Activated gamma-delta T cell treated with Interleukin-2 at 50 U/mL for 16 hours (primary cell): ENCODE measurements at regions not wholly inside any gene's neighbourhood (a gene's known extent, or its start where the extent isn't known, plus 50 kb on each side); places are given as distances from the start of the nearest gene placed in this dataset.
"Not testable (repeated sequence)": the region's sequence is repeated elsewhere in the genome, so short reads cannot be mapped to it uniquely, and the experiment has no call there.

Experiments
- DNase-seq: peaks from one replicate; pipeline ENCODE4 v3.0.0-alpha.2; 2020

- DNase-seq: no peak
Observed at GRCh38 chr11:135009125-135009524, 597.1 kb upstream of the B3GAT1 start.

DNA sequence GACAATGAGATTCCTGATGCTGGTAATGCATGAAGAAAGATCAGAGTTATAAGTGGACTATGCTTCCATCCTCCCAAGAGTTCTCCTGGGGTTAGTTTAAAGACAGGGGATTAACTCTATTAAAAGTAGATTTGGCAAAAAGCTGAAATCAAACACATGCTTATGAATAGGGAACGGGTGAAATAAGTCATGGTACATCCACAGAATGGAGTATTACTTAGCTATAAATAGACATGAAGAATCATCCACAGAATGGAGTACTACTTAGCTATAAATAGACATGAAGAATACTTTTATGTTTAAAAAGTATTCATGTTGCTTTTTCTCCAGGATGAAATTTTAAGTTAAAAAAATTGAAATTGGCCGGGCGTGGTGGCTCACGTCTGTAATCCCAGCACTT is 596.4 kb upstream of the B3GAT1 start:
- DNase-seq: no peak

DNA sequence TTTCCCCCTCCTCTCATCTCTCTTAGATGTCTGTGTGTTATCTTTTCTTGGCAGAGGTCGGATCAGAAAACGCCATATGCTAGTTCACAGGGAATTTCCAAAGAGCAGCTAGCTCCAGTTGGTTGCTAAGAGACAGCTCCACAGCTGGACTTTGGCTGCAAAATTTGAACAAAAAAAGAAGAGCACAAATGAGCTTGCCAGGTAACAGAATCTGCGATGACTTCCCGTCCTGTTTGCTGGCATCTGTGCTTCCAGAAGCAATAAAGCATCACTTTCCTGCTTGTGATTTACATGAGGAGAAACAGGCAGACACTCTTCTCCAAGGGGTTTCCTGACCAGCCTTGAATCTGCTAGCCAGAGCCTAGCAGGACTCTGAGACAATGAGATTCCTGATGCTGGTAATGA is 596.0 kb upstream of the B3GAT1 start:
- DNase-seq: no peak

GRCh38 chr11:135006800-135007199 is 594.8 kb upstream of the B3GAT1 start:
- DNase-seq: no peak

DNA sequence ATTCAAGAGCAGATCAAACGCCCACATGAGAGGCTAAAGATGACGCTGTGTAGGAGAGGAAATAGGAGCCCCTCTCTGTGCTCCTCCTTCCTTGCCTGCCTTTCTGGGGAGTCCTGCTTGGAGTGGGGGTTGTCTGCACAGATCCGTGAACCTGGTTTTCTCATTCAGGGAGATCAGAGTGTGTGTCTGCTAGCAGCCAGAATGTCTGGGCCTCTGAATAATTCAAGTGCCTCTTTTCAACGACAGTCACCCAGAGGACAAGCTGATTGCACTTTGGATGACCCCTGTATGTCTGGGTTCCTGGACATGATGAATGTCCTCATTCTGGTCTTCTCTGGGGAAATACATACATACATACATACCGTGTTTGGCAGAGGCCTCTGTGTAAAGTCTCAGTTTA is 592.5 kb upstream of the B3GAT1 start:
- no peak for DNase-seq

DNA sequence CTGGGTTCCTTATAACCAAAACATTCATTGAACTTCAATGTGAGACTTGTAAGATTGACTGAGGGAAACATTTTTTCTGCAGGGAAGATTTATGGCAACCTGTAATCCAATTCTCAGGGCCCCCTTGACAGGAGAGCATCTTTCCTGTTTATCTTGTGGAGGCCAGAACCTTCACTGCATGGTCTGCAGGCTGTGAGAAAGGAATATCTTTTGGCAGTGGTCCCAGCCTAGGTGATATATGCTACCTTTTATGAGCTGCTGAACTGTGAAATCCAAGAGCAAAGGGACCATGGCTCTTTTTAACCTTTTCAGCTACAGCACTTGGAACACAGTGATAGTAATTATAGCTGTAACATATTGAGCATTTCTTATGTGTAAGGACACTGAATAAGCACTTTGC is 590.2 kb upstream of the B3GAT1 start:
- no peak for DNase-seq

GRCh38 chr11:135001581-135001980 is 589.5 kb upstream of the B3GAT1 start:
- DNase-seq: no peak

DNA sequence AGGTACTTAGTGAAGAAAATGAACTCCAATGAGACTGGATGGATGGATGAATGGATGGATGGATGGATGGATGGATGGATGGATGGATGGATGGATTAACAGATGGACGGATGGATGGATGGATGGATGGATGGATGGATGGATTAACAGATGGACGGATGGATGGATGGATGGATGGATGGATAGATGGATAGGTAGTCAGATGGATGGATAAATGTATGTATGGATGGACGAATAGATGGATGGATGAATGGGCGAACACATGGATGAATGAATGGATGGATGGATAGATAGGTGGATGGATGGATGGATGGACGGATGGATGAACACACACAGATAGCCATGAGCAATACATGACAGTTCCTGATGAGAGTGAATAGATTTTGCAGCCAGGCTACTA is 589.0 kb upstream of the B3GAT1 start:
- not testable (repeated sequence) for DNase-seq

DNA sequence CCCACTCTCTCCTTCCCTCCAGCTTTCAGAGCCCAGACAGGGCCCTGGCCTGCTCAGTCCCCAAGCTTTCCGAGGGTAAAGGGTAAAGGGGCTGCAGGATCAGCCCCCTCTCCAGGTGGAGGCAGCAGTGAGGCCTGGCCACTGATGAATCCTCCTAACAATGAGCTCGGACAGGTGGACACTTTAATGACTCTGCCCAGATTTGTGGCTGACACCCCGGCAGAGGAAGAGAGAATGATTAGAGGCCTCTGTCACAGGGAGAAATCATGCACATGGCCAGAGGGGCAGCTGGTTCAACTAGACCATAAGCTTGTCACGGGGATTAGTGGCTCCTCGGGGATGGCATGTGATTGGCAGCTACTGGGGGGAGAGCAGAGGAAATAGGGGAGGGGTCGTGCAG is 587.5 kb upstream of the B3GAT1 start:
- no peak for DNase-seq

GRCh38 chr11:134997652-134998320 is 585.7 kb upstream of the B3GAT1 start:
- DNase-seq: no peak

- DNase-seq: no peak
Observed at GRCh38 chr11:134995741-134996140, 583.7 kb upstream of the B3GAT1 start.

DNA sequence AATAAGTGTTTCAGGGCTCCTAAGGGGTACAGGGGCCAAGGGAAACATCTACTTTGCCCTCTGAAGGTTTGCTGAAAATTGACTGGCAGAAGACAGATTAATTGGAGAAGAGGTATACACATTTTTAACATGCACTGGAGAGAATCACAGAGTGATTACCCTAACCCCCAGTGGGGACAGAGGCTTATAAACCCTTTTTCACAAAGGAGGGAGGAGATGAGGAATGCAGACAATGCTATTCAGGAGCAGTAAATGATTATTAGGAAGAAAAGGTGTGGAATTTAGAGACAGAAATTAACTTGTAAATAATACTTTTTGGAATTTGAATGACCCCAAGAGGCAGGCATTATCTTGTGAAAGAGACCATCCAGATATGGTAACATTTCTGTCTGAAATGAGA is 582.4 kb upstream of the B3GAT1 start:
- no peak for DNase-seq

DNA sequence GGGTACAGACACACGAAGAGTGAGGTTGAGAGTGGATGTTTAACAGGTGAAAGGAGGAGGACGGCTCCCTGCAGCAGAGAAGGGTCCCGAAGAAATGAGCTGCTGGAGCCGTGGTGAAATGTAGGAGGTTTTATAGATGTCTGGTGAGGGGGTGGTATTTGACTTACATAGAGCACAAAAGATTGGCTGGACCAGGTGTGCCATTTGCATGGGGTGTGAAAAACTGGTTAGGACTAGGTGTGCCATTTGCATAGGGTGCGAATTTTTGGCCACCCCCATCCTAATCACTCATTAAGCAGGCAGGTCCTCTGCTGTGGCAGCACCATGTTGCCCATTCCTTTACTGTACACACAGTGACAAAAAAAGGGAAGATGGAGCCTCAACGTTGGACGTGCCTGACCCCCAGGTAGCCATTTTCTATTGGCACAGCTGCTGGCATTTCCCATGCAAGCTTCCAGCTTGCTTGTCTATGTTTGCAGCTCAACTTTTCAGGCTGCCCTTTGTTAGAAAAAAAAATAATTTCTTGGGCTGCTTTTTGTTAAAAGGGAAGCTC is 581.7 kb upstream of the B3GAT1 start:
- no peak for DNase-seq

DNA sequence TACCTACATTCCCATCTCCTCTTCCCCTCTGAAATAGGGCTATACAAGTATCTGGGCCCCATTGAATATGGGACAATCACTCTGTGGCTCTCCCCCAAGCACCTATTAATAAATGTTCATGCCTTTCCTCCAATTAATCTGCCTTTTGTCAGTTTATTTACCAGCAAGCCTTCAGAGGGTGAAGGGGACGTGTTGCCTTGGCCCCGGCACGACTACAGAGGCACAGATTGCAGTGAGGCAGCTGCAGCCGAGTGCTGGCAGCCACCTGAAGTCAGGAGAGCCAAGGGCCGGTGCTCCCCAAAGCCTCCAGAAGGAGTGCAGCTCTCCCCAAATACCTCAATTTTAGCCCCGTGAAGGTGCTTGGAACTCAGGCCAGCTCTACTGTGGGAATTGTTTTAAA is 580.9 kb upstream of the B3GAT1 start:
- DNase-seq: no peak

GRCh38 chr11:134988495-134988894 is 576.5 kb upstream of the B3GAT1 start:
- no peak for DNase-seq

- DNase-seq: no peak
Observed at GRCh38 chr11:134987822-134988221, 575.8 kb upstream of the B3GAT1 start.

DNA sequence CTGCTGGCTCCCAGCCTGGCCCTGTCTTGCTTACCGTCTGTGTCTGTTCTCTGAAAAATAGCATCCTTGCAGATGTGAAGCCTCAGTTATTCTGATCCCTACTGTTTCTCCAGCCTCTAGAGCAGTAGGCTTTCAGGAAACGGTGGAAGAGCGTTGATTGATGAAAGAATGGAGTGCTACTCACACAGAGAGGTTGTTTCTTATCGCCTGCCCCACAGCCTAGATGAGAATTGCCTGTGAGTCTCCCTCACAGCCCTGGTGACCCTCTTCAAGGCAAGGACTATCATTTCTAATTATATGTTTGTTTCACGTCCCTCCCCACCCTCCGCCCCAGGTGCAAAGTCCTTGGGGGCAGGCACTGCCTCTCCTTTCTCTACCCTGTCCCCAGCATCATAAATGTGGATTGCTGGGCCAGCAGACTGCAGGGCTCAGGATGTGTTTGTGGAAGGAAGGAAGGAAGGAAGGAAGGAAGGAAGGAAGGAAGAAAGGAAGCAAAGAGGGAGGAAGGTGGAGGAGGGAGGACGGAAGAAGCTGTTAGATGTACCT is 575.3 kb upstream of the B3GAT1 start:
- DNase-seq: no peak

DNA sequence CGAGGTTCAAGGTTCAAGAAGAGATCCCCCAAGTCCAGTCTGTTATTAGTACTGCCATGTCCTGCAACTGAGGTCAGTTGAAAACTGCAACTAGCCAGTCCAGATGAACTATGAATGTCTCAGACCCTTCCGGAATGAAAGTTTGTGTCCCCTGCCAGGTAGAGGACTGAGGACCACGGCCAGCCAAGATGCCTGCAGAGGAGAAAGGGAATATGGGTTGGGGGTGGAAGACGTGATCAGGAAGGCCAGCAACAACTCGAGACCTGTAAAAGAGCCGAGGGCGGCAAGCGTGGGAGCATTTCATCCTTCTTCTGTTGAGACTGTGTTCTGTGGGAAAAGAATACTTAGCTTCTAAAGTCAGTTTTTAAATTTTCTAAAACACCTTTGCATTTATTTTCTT is 572.4 kb upstream of the B3GAT1 start:
- no peak for DNase-seq

DNA sequence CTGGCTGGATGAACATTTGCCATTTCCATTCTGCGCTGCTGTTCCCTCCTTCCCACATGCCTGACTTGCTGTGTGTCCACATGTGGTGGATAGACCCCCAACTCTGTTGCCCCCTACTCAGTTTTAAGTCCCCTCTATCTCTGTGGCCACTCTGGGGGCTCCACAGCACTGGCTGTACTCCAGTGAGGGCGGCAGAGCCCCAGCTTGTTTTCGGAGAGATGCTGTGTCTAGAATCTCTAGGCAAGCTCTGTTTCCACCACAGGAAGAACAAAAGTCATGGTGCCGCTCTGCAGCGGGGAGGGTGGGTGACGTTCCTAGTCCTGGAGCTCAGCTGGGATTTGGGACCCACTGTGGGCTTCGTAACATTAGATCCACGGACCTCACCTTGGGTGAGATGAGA is 570.4 kb upstream of the B3GAT1 start:
- not testable (repeated sequence) for DNase-seq

- DNase-seq: no peak
Observed at GRCh38 chr11:134981835-134982234, 569.8 kb upstream of the B3GAT1 start.

DNA sequence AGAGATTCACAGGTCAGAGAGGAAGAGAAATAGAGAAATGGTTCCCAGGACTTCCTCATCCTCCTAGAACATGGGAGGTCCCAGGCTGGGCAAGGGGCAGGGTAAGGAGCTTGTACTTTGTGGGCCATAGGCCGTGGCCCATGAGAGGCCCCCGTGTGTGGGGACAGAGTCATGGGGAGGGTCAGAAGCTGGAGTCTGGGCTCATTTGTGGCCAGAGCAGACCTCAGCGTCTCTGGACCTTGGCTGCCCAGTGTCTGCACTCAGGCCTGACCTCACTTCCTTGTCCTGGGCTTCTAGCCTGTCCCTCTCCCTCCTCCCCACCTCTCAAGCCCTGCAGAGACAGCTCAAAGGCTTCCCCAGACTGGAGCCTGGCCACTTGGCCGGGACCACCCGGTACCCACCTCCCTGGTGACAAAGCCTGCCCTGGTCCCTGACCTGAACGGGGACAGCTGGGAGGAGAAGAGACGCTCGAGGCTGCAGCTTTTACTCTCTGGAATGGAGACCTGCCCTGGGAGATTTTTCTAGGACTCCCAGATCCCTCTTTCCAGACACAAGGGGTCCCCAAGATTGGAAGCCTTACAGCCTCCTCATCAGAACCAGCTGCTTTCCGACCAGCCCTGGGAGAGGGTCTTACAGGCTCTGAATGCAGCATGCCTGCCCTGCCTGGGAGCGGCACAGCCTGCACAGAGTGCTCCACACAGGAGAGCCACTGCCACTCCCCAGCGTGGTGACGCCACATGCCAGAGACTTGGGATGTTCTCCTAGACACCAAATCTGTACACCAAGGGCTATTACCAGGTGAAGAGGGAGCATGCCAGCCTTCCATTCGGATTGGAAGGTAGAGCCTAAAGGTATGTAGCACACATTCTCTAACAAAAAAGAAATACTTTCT is 569.0 kb upstream of the B3GAT1 start:
- DNase-seq: no peak

DNA sequence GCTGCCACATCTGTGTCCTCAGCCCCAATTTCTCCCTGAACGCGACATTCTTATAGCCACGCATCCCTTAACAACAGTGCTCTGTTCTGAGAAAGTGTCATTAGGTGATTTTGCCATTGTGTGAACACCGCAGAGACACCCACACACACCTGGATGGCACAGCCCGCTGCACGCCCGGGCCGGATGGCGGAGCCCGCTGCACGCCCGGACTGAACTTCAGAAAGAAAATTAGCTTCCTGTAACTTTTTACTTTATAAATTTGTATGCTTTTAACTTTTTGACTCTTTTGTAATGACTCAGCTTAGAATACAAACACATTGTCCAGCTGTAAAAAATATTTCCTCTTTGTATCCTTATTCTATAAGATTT is 567.0 kb upstream of the B3GAT1 start:
- DNase-seq: not testable (repeated sequence)

- no peak for DNase-seq
Observed at GRCh38 chr11:134978388-134979088, 566.5 kb upstream of the B3GAT1 start.
